H1 (cell line): ENCODE measurements at regions not wholly inside any gene's neighbourhood (a gene's known extent, or its start where the extent isn't known, plus 50 kb on each side); places are given as distances from the start of the nearest gene placed in this dataset.
A peak's percentile ranks its signal among the peaks of the same experiment; 100 is the strongest.

Source experiments
- CTCF ChIA-PET: fragments of 300-600 bp; sonication (Branson Sonifier 250); formaldehyde crosslinking; loops from one replicate; lab custom pipeline; 2021; ENCODE audit not compliant: partially characterized antibody; lab: Charles Lee
- POLR2A ChIA-PET: fragments of 300-600 bp; sonication (Branson Sonifier 250); formaldehyde crosslinking; loops from one replicate; lab custom pipeline; 2021; ENCODE audit warnings: inconsistent platforms; ENCODE audit not compliant: partially characterized antibody; lab: Charles Lee
- DNase-seq, 2 experiments: peaks; one replicate each; pipeline versions ENCODE4 v3.0.0 to v3.0.0-alpha.2; 2010 to 2022; ENCODE audit warnings: low spot score in 2 of 2, low read depth in 1 of 2, mixed read lengths in 1 of 2
- FAIRE-seq: peaks from 2 replicates; lab custom pipeline; 2011; peaks lifted over from hg19 to GRCh38; lab: Jason Lieb, UNC
- H2AFZ ChIP-seq: 2 replicates; pipeline ENCODE4 v1.8.1; 2012; ENCODE audit warnings: low read length, inconsistent platforms
- H2AK5ac ChIP-seq: 2 replicates; pipeline ENCODE4 v1.6.1; 2013; ENCODE audit warnings: low read depth, low read length
- H2BK120ac ChIP-seq: replicated peaks from 2 replicates; pipeline ENCODE3; 2013; ENCODE audit warnings: low read depth, low read length, inconsistent platforms
- H2BK12ac ChIP-seq: 2 replicates; pipeline ENCODE4 v1.6.1; 2013; ENCODE audit warnings: low read depth, low read length
- H2BK15ac ChIP-seq: 2 replicates; pipeline ENCODE4 v1.6.1; 2013; ENCODE audit warnings: low read length
- H2BK20ac ChIP-seq: 2 replicates; pipeline ENCODE4 v1.6.1; 2013; ENCODE audit warnings: low read length
- H2BK5ac ChIP-seq: 2 replicates; pipeline ENCODE4 v1.6.1; 2013; ENCODE audit warnings: low read depth, low read length
- H3K14ac ChIP-seq: 2 replicates; pipeline ENCODE4 v1.6.1; 2013; ENCODE audit warnings: inconsistent platforms; ENCODE audit not compliant: insufficient read length
- H3K18ac ChIP-seq: 2 replicates; pipeline ENCODE4 v1.6.1; 2013; ENCODE audit warnings: low read length; ENCODE audit errors: extremely low read depth
- H3K23ac ChIP-seq: 2 replicates; pipeline ENCODE4 v1.6.1; 2013; ENCODE audit warnings: inconsistent platforms; ENCODE audit not compliant: insufficient read length
- H3K23me2 ChIP-seq: 2 replicates; pipeline ENCODE4 v1.6.1; 2013; ENCODE audit warnings: low read depth, low read length
- H3K27ac ChIP-seq: 2 replicates; pipeline ENCODE4 v1.6.1; 2011; ENCODE audit warnings: low read depth, low read length, inconsistent platforms
- H3K27me3 ChIP-seq, 4 experiments: replicated peaks in 1 of 4; 1 replicate in 1 of 4; 2 replicates in 3 of 4; pipeline versions ENCODE4 v1.6.1 to v1.8.1; 2011 to 2013; ENCODE audit warnings: low read length in 3 of 4, mild to moderate bottlenecking in 3 of 4, inconsistent platforms in 2 of 4, mixed read lengths in 2 of 4, moderate library complexity in 1 of 4; ENCODE audit not compliant: control insufficient read depth in 3 of 4, insufficient read depth in 3 of 4; ENCODE audit errors: extremely low read depth in 1 of 4
- H3K36me3 ChIP-seq, 4 experiments: 2 replicates each; pipeline versions ENCODE4 v1.6.1 to v1.8.1; 2011 to 2013; ENCODE audit warnings: mild to moderate bottlenecking in 4 of 4, low read length in 3 of 4, moderate library complexity in 2 of 4, control low read depth in 1 of 4, inconsistent platforms in 1 of 4; ENCODE audit not compliant: insufficient read depth in 4 of 4, control insufficient read depth in 2 of 4
- H3K4ac ChIP-seq: replicated peaks from 2 replicates; pipeline ENCODE3; 2013; ENCODE audit warnings: low read length, low read depth, mixed read lengths, inconsistent platforms; ENCODE audit not compliant: insufficient read length
- H3K4me1 ChIP-seq, 4 experiments: replicated peaks in 1 of 4; 1 replicate in 1 of 4; 2 replicates in 3 of 4; pipeline versions ENCODE4 v1.6.1 to v1.8.1; 2011 to 2013; ENCODE audit warnings: low read length in 3 of 4, inconsistent platforms in 2 of 4, mixed read lengths in 1 of 4; ENCODE audit not compliant: insufficient read depth in 4 of 4, control insufficient read depth in 3 of 4
- H3K4me2 ChIP-seq, 2 experiments: 2 replicates each; pipeline versions ENCODE4 v1.6.1 to v1.8.1; 2011 to 2013; ENCODE audit warnings: low read depth in 2 of 2, low read length in 2 of 2, control low read depth in 1 of 2, inconsistent platforms in 1 of 2, mild to moderate bottlenecking in 1 of 2; ENCODE audit not compliant: insufficient read depth in 1 of 2
- H3K4me3 ChIP-seq, 4 experiments: fragments of 200-600, 300-600 bp in 1 of 4; sonication (generic), shearing (Covaris generic), sonication (Bioruptor Twin) in 1 of 4; 2 replicates each; pipeline versions ENCODE4 v1.5.1 to v1.8.1; 2011 to 2016; ENCODE audit warnings: low read length in 4 of 4, low read depth in 3 of 4, control low read depth in 2 of 4, inconsistent platforms in 2 of 4, mild to moderate bottlenecking in 2 of 4, mixed read lengths in 1 of 4, moderate library complexity in 1 of 4; ENCODE audit not compliant: insufficient read depth in 2 of 4; ENCODE audit errors: extremely low read depth in 1 of 4
- H3K56ac ChIP-seq: replicated peaks from 2 replicates; pipeline ENCODE3; 2013; ENCODE audit warnings: low read depth, mild to moderate bottlenecking, mixed read lengths, low read length, inconsistent platforms; ENCODE audit not compliant: insufficient read length
- H3K79me1 ChIP-seq: 2 replicates; pipeline ENCODE4 v1.6.1; 2013; ENCODE audit warnings: low read depth, low read length, control low read depth
- H3K79me2 ChIP-seq, 2 experiments: 2 replicates each; pipeline versions ENCODE4 v1.6.1 to v1.8.1; 2012 to 2013; ENCODE audit warnings: low read length in 2 of 2, mild to moderate bottlenecking in 2 of 2, inconsistent platforms in 1 of 2; ENCODE audit not compliant: insufficient read depth in 2 of 2, control insufficient read depth in 1 of 2
- H3K9ac ChIP-seq, 4 experiments: replicated peaks in 1 of 4; 1 replicate in 1 of 4; 2 replicates in 3 of 4; pipeline versions ENCODE4 v1.6.1 to v1.8.1; 2011 to 2013; ENCODE audit warnings: low read depth in 3 of 4, low read length in 3 of 4, control low read depth in 2 of 4, mild to moderate bottlenecking in 2 of 4, moderate library complexity in 2 of 4, inconsistent platforms in 1 of 4; ENCODE audit errors: extremely low read depth in 1 of 4
- H3K9me3 ChIP-seq, 2 experiments: 2 replicates each; pipeline versions ENCODE4 v1.6.1 to v1.8.1; 2012 to 2013; ENCODE audit warnings: mild to moderate bottlenecking in 2 of 2, moderate library complexity in 2 of 2, control low read depth in 1 of 2, inconsistent platforms in 1 of 2, low read depth in 1 of 2, low read length in 1 of 2, mixed read lengths in 1 of 2; ENCODE audit not compliant: insufficient read depth in 2 of 2
- H4K20me1 ChIP-seq, 2 experiments: replicated peaks in 1 of 2; 2 replicates each; pipeline versions ENCODE3 to v1.8.1; 2011 to 2013; ENCODE audit warnings: inconsistent platforms in 2 of 2, low read length in 2 of 2, mild to moderate bottlenecking in 1 of 2; ENCODE audit not compliant: insufficient read depth in 2 of 2, control insufficient read depth in 1 of 2
- H4K5ac ChIP-seq: 2 replicates; pipeline ENCODE4 v1.6.1; 2013; ENCODE audit warnings: low read length, low read depth, mixed read lengths, inconsistent platforms; ENCODE audit not compliant: insufficient read length
- H4K8ac ChIP-seq: 2 replicates; pipeline ENCODE4 v1.8.0; 2013; ENCODE audit warnings: mild to moderate bottlenecking, moderate library complexity, low read length, inconsistent platforms; ENCODE audit not compliant: insufficient read depth; ENCODE audit errors: extremely low read depth
- H4K91ac ChIP-seq: replicated peaks from 2 replicates; pipeline ENCODE3; 2013; ENCODE audit warnings: low read length, mixed read lengths, inconsistent platforms; ENCODE audit not compliant: insufficient read length
- BRCA1 ChIP-seq: IDR thresholded peaks from 2 replicates; pipeline ENCODE4 v1.6.1; 2012; ENCODE audit warnings: low read depth, low read length, improper control_type of control experiment
- MAFK ChIP-seq: IDR thresholded peaks from 2 replicates; pipeline ENCODE4 v1.6.1; 2012; ENCODE audit warnings: low read depth, mild to moderate bottlenecking, improper control_type of control experiment, low read length
- RAD21 ChIP-seq, 2 experiments: IDR thresholded peaks in 1 of 2; conservative IDR thresholded peaks in 1 of 2; 2 replicates each; pipeline ENCODE4 v1.6.1; 2011; ENCODE audit warnings: low read depth in 2 of 2, low read length in 2 of 2, improper control_type of control experiment in 1 of 2, inconsistent platforms in 1 of 2, mild to moderate bottlenecking in 1 of 2, moderate library complexity in 1 of 2
- WGBS, 2 experiments: shearing (Covaris generic) in 1 of 2; methylation state at CpG; one replicate each; pipeline versions ENCODE4 v1.1.6 to v1.1.7; 2013 to 2015; ENCODE audit warnings: low lambda C conversion rate in 2 of 2, mixed read lengths in 2 of 2, inconsistent platforms in 1 of 2, low coverage in 1 of 2, missing lambda C conversion rate in 1 of 2; ENCODE audit not compliant: insufficient replicate concordance in 2 of 2, insufficient coverage in 1 of 2, insufficient read length in 1 of 2; ENCODE audit errors: extremely low coverage in 1 of 2, missing lambda C conversion rate in 1 of 2; 5-methylcytosine and 5-hydroxymethylcytosine counted together
- TF ChIP-seq, protein P1 (sequence below): IDR thresholded peaks from 2 replicates; pipeline ENCODE4 v1.6.1; 2012; ENCODE audit warnings: low read length, inconsistent platforms

GRCh38 chr5:124806373-124807077, 60.1 kb upstream of the ZNF608 start:
- DNase-seq (peak; percentile 10 to 51), FAIRE-seq (peak; percentile 69)
- H3K27ac ChIP-seq = 0 out of 2 replicates have a peak overlapping the region, but pooled peaks have one; percentile 31
- peak overlapping the region; percentile 42 for H3K18ac ChIP-seq
- no peak overlapping the region for H3K56ac ChIP-seq
- H4K91ac ChIP-seq = no peak overlapping the region
- ChIA-PET POLR2A (interaction anchor here (1.5 kb wide), 1 partner anchor 12 kb away, joined by 3 read pairs; no protein-coding TSS in a partner anchor), CTCF (interaction anchor here (1.2 to 2.6 kb wide), 2 partner anchors 82 to 525 kb away, joined by 4 to 8 read pairs; no protein-coding TSS in a partner anchor)
- H3K23ac ChIP-seq = no peak overlapping the region
- H3K14ac ChIP-seq = no peak overlapping the region
- H3K23me2 ChIP-seq = no peaks in the 10 kb centered on the region
- H2BK20ac ChIP-seq = peak overlapping the region; percentile 57; the same call in 1 of the 2 replicates
- no peaks in the 10 kb centered on the region; a peak in 1 of 8 replicates for H3K36me3 ChIP-seq
- no peak overlapping the region for H3K4me3 ChIP-seq
- WGBS, 2 experiments = 48% methylated on average over 12 of the region's 12 CpGs; no CpG with 5 or more reads in 1 of the 2 experiments
- peak overlapping the region; percentile 28; the same call in 1 of the 2 replicates for H2AFZ ChIP-seq
- H3K4ac ChIP-seq = no peak overlapping the region
- H2BK120ac ChIP-seq = no peak overlapping the region
- 0 out of 2 replicates have a peak overlapping the region, but pooled peaks have one; percentile 45 for H2BK12ac ChIP-seq
- no peaks in the 10 kb centered on the region for H3K9me3 ChIP-seq
- peaks cover 0 to 7% (median 3%) of the 10 kb centered on the region in 4 experiments; a peak in 5 of 7 replicates for H3K4me1 ChIP-seq
- H3K9ac ChIP-seq = no peak overlapping the region
- H3K4me2 ChIP-seq = peak overlapping the region in 1 of 2 experiments; percentile 18; a peak in 1 of 4 replicates
- no peak overlapping the region for H2AK5ac ChIP-seq
- no peak overlapping the region for H2BK15ac ChIP-seq
- H3K79me2 ChIP-seq = no peaks in the 10 kb centered on the region
- H4K20me1 ChIP-seq = no peaks in the 10 kb centered on the region
- H4K5ac ChIP-seq = no peak overlapping the region
- H2BK5ac ChIP-seq = 0 out of 2 replicates have a peak overlapping the region, but pooled peaks have one; percentile 22
- peak; percentile 85 for TF ChIP-seq MAFK
- peak; percentile 9 to 23; a peak in 1 of 4 replicates for TF ChIP-seq RAD21 (IDR thresholded peaks at IDR 0.05 in 1 of 2, conservative IDR thresholded peaks at IDR 0.05 in 1 of 2; ENCODE audit: low read depth in 2 of 2, low read length in 2 of 2)
- TF ChIP-seq BRCA1 = no peak
- TF ChIP-seq, protein P1, sequence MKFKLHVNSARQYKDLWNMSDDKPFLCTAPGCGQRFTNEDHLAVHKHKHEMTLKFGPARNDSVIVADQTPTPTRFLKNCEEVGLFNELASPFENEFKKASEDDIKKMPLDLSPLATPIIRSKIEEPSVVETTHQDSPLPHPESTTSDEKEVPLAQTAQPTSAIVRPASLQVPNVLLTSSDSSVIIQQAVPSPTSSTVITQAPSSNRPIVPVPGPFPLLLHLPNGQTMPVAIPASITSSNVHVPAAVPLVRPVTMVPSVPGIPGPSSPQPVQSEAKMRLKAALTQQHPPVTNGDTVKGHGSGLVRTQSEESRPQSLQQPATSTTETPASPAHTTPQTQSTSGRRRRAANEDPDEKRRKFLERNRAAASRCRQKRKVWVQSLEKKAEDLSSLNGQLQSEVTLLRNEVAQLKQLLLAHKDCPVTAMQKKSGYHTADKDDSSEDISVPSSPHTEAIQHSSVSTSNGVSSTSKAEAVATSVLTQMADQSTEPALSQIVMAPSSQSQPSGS = no peak
- no peak overlapping the region for H4K8ac ChIP-seq
- H3K27me3 ChIP-seq = no peaks in the 10 kb centered on the region
- no peaks in the 10 kb centered on the region for H3K79me1 ChIP-seq
